ENCODE measurements at regions not wholly inside any gene's neighbourhood (a gene's known extent, or its start where the extent isn't known, plus 50 kb on each side); places are given as distances from the start of the nearest gene placed in this dataset.
"Not testable (repeated sequence)": the region's sequence is repeated elsewhere in the genome, so short reads cannot be mapped to it uniquely, and the experiment has no call there.

- not testable (repeated sequence) for TF ChIP-seq POLR2A, CTCF, EP300, POLR2AphosphoS5 (IDR thresholded peaks at IDR 0.05)
These were observed 1399.6 kb downstream of the CDH8 start for GRCh38 chr16:60636636-60637035.

Data from upper lobe of left lung (tissue), 4 donors.